ENCODE measurements at regions not wholly inside any gene's neighbourhood (a gene's known extent, or its start where the extent isn't known, plus 50 kb on each side); places are given as distances from the start of the nearest gene placed in this dataset.

GRCh38 chr6:150314230-150315188 is 54.3 kb upstream of the IYD start:
- no peaks in the 10 kb centered on the region for H3K36me3 ChIP-seq (ENCODE audit: insufficient read depth, low read length)
- H2AFZ ChIP-seq (ENCODE audit: low read length) = no peak overlapping the region
- BruUV-seq (replicated peaks) = no TSS peak
- no peak overlapping the region for H3K4me2 ChIP-seq (ENCODE audit: low read length)
- no peaks in the 10 kb centered on the region for H4K20me1 ChIP-seq (ENCODE audit: insufficient read depth, low read length)
- no peak overlapping the region for H3K4me3 ChIP-seq (ENCODE audit: low read depth, low read length, poor library complexity, severe bottlenecking)
- intact Hi-C loops (cut with micrococcal nuclease; ENCODE audit: unreplicated experiment) = no loop called here
- DNase-seq (ENCODE audit: low spot score) = no peak
- H3K4me1 ChIP-seq (ENCODE audit: insufficient read depth, low read length, poor library complexity, severe bottlenecking) = no peaks in the 10 kb centered on the region
- ChIA-PET CTCF (ENCODE audit: unreplicated experiment) (no interaction called here), POLR2A (interaction anchor here (0.5 to 0.9 kb wide), 2 partner anchors 33 to 153 kb away, joined by 3 read pairs; no protein-coding TSS in a partner anchor)
- no peaks in the 10 kb centered on the region for H3K9me3 ChIP-seq (ENCODE audit: low read length)
- H3K27ac ChIP-seq (ENCODE audit: low read depth, low read length, poor library complexity, severe bottlenecking) = no peak overlapping the region
- H3K9me2 ChIP-seq (ENCODE audit: insufficient read depth, low read length) = no peaks in the 10 kb centered on the region
- no peaks in the 10 kb centered on the region for H3K79me2 ChIP-seq (ENCODE audit: insufficient read depth, low read depth, low read length)
- TF ChIP-seq CTCF (conservative IDR thresholded peaks at IDR 0.05; ENCODE audit: low read length) = no peak
- TF ChIP-seq EZH2phosphoT487 (IDR thresholded peaks at IDR 0.05; ENCODE audit: borderline replicate concordance, low read depth, low read length) = no peak

GRCh38 chr6:150315626-150316025 is 53.2 kb upstream of the IYD start:
- TF ChIP-seq EZH2phosphoT487 (IDR thresholded peaks at IDR 0.05; ENCODE audit: borderline replicate concordance, low read depth, low read length) (no peak), CTCF (conservative IDR thresholded peaks at IDR 0.05; ENCODE audit: low read length) (no peak)
- no peaks in the 10 kb centered on the region for H3K9me2 ChIP-seq (ENCODE audit: insufficient read depth, low read length)
- intact Hi-C loops (cut with micrococcal nuclease; ENCODE audit: unreplicated experiment) = no loop called here
- H3K4me1 ChIP-seq (ENCODE audit: insufficient read depth, low read length, poor library complexity, severe bottlenecking) = no peaks in the 10 kb centered on the region
- no TSS peak for BruUV-seq (replicated peaks)
- no peak overlapping the region for H3K4me2 ChIP-seq (ENCODE audit: low read length)
- H3K9me3 ChIP-seq (ENCODE audit: low read length) = no peaks in the 10 kb centered on the region
- no peak for DNase-seq (ENCODE audit: low spot score)
- H4K20me1 ChIP-seq (ENCODE audit: insufficient read depth, low read length) = no peaks in the 10 kb centered on the region
- no peaks in the 10 kb centered on the region for H3K79me2 ChIP-seq (ENCODE audit: insufficient read depth, low read depth, low read length)
- H3K36me3 ChIP-seq (ENCODE audit: insufficient read depth, low read length) = no peaks in the 10 kb centered on the region
- CTCF ChIA-PET (ENCODE audit: unreplicated experiment) = interaction anchor here (0.6 kb wide), 1 partner anchor 170 kb away, joined by 3 read pairs; no protein-coding TSS in a partner anchor
- POLR2A ChIA-PET = no interaction called here
- no peak overlapping the region for H3K27ac ChIP-seq (ENCODE audit: low read depth, low read length, poor library complexity, severe bottlenecking)
- H3K4me3 ChIP-seq (ENCODE audit: low read depth, low read length, poor library complexity, severe bottlenecking) = no peak overlapping the region
- H2AFZ ChIP-seq (ENCODE audit: low read length) = no peak overlapping the region

- Histone ChIP-seq H2AFZ (ENCODE audit: low read length) (no peak overlapping the region), H3K36me3 (ENCODE audit: insufficient read depth, low read length) (no peaks in the 10 kb centered on the region), H3K4me1 (ENCODE audit: insufficient read depth, low read length, poor library complexity, severe bottlenecking) (no peaks in the 10 kb centered on the region), H3K9me3 (ENCODE audit: low read length) (no peaks in the 10 kb centered on the region), H3K9me2 (ENCODE audit: insufficient read depth, low read length) (no peaks in the 10 kb centered on the region), H3K79me2 (ENCODE audit: insufficient read depth, low read depth, low read length) (no peaks in the 10 kb centered on the region), H4K20me1 (ENCODE audit: insufficient read depth, low read length) (no peaks in the 10 kb centered on the region), H3K4me2 (ENCODE audit: low read length) (no peak overlapping the region), H3K4me3 (ENCODE audit: low read depth, low read length, poor library complexity, severe bottlenecking) (no peak overlapping the region), H3K27ac (ENCODE audit: low read depth, low read length, poor library complexity, severe bottlenecking) (no peak overlapping the region)
- DNase-seq (ENCODE audit: low spot score) = no peak
- intact Hi-C loops (cut with micrococcal nuclease; ENCODE audit: unreplicated experiment) = no loop called here
- no TSS peak for BruUV-seq (replicated peaks)
- ChIA-PET POLR2A (interaction anchor here (0.5 kb wide), 1 partner anchor 19 kb away, joined by 3 read pairs; no protein-coding TSS in a partner anchor), CTCF (ENCODE audit: unreplicated experiment) (no interaction called here)
- TF ChIP-seq CTCF (conservative IDR thresholded peaks at IDR 0.05; ENCODE audit: low read length) (no peak), EZH2phosphoT487 (IDR thresholded peaks at IDR 0.05; ENCODE audit: borderline replicate concordance, low read depth, low read length) (no peak)
Observed at GRCh38 chr6:150316936-150317335, 51.9 kb upstream of the IYD start.
